Mononuclear cell (primary cell): ENCODE measurements at regions not wholly inside any gene's neighbourhood (a gene's known extent, or its start where the extent isn't known, plus 50 kb on each side); places are given as distances from the start of the nearest gene placed in this dataset.

Source experiments
- H3K27me3 ChIP-seq: 2 replicates; pipeline ENCODE4 v1.6.0; 2011; ENCODE audit warnings: low read length, control low read depth; ENCODE audit not compliant: insufficient read depth
- H3K4me1 ChIP-seq: 2 replicates; pipeline ENCODE4 v1.5.1; 2011; ENCODE audit warnings: mild to moderate bottlenecking, low read length, control low read depth; ENCODE audit not compliant: insufficient read depth
- H3K4me3 ChIP-seq: 2 replicates; pipeline ENCODE4 v1.5.1; 2011; ENCODE audit warnings: mild to moderate bottlenecking, low read length, moderate library complexity
- H3K9me3 ChIP-seq: 2 replicates; pipeline ENCODE4 v1.5.1; 2011; ENCODE audit warnings: low read depth, mild to moderate bottlenecking, control low read depth, low read length

GRCh38 chr12:60169904-60170303 lies 574.1 kb downstream of the SLC16A7 start:
- no peaks in the 10 kb centered on the region for H3K4me1 ChIP-seq
- H3K27me3 ChIP-seq, result no peaks in the 10 kb centered on the region
- no peak overlapping the region for H3K4me3 ChIP-seq
- no peaks in the 10 kb centered on the region for H3K9me3 ChIP-seq

GRCh38 chr12:60172266-60173211 lies 576.7 kb downstream of the SLC16A7 start:
- Histone ChIP-seq H3K4me1 (no peaks in the 10 kb centered on the region), H3K9me3 (no peaks in the 10 kb centered on the region), H3K4me3 (no peak overlapping the region), H3K27me3 (no peaks in the 10 kb centered on the region)

GRCh38 chr12:60173224-60174170 lies 577.7 kb downstream of the SLC16A7 start:
- Histone ChIP-seq H3K4me3 (no peak overlapping the region), H3K9me3 (no peaks in the 10 kb centered on the region), H3K27me3 (no peaks in the 10 kb centered on the region), H3K4me1 (no peaks in the 10 kb centered on the region)

- Histone ChIP-seq H3K4me3 (no peak overlapping the region), H3K27me3 (no peaks in the 10 kb centered on the region), H3K4me1 (no peaks in the 10 kb centered on the region), H3K9me3 (no peaks in the 10 kb centered on the region)
Observed at GRCh38 chr12:60174476-60174875, 578.6 kb downstream of the SLC16A7 start.

- no peaks in the 10 kb centered on the region for H3K4me1 ChIP-seq
- no peaks in the 10 kb centered on the region for H3K27me3 ChIP-seq
- no peaks in the 10 kb centered on the region for H3K9me3 ChIP-seq
- H3K4me3 ChIP-seq, result no peak overlapping the region
Observed at GRCh38 chr12:60174941-60175340, 579.1 kb downstream of the SLC16A7 start.

GRCh38 chr12:60176891-60177290 lies 581.1 kb downstream of the SLC16A7 start:
- H3K4me3 ChIP-seq, result no peak overlapping the region

GRCh38 chr12:60180298-60180697 lies 584.5 kb downstream of the SLC16A7 start:
- Histone ChIP-seq H3K27me3 (no peaks in the 10 kb centered on the region), H3K4me1 (no peaks in the 10 kb centered on the region), H3K4me3 (no peak overlapping the region), H3K9me3 (peaks cover 5% of the 10 kb centered on the region)

More at GRCh38 chr12:60176891-60177290, 581.1 kb downstream of the SLC16A7 start:
- Histone ChIP-seq H3K9me3 (no peaks in the 10 kb centered on the region), H3K4me1 (no peaks in the 10 kb centered on the region), H3K27me3 (no peaks in the 10 kb centered on the region)

- Histone ChIP-seq H3K27me3 (no peaks in the 10 kb centered on the region), H3K9me3 (peaks cover 5% of the 10 kb centered on the region), H3K4me3 (no peak overlapping the region), H3K4me1 (no peaks in the 10 kb centered on the region)
Observed at GRCh38 chr12:60182354-60182753, 586.5 kb downstream of the SLC16A7 start.

- H3K9me3 ChIP-seq, result peaks cover 10% of the 10 kb centered on the region
- no peak overlapping the region for H3K4me3 ChIP-seq
- H3K27me3 ChIP-seq, result no peaks in the 10 kb centered on the region
- no peaks in the 10 kb centered on the region for H3K4me1 ChIP-seq
Observed at GRCh38 chr12:60184096-60184495, 588.3 kb downstream of the SLC16A7 start.

- Histone ChIP-seq H3K27me3 (no peaks in the 10 kb centered on the region), H3K9me3 (peaks cover 10% of the 10 kb centered on the region), H3K4me1 (no peaks in the 10 kb centered on the region), H3K4me3 (no peak overlapping the region)
Observed at GRCh38 chr12:60185060-60185459, 589.2 kb downstream of the SLC16A7 start.

GRCh38 chr12:60191271-60191670 lies 595.4 kb downstream of the SLC16A7 start:
- Histone ChIP-seq H3K4me3 (no peak overlapping the region), H3K27me3 (no peaks in the 10 kb centered on the region), H3K9me3 (peaks cover 5% of the 10 kb centered on the region), H3K4me1 (no peaks in the 10 kb centered on the region)

- Histone ChIP-seq H3K9me3 (peaks cover 5% of the 10 kb centered on the region), H3K4me1 (no peaks in the 10 kb centered on the region), H3K4me3 (no peak overlapping the region), H3K27me3 (no peaks in the 10 kb centered on the region)
Observed at GRCh38 chr12:60191676-60192359, 596.0 kb downstream of the SLC16A7 start.

- Histone ChIP-seq H3K9me3 (no peaks in the 10 kb centered on the region), H3K4me1 (no peaks in the 10 kb centered on the region), H3K27me3 (no peaks in the 10 kb centered on the region), H3K4me3 (no peak overlapping the region)
Observed at GRCh38 chr12:60194678-60195077, 598.8 kb downstream of the SLC16A7 start.

- Histone ChIP-seq H3K4me1 (no peaks in the 10 kb centered on the region), H3K4me3 (no peak overlapping the region), H3K27me3 (no peaks in the 10 kb centered on the region), H3K9me3 (no peaks in the 10 kb centered on the region)
Observed at GRCh38 chr12:60195483-60195882, 599.7 kb downstream of the SLC16A7 start.

- no peaks in the 10 kb centered on the region for H3K9me3 ChIP-seq
- H3K4me1 ChIP-seq, result no peaks in the 10 kb centered on the region
- no peak overlapping the region for H3K4me3 ChIP-seq
- no peaks in the 10 kb centered on the region for H3K27me3 ChIP-seq
Observed at GRCh38 chr12:60196366-60196765, 600.5 kb downstream of the SLC16A7 start.
